ENCODE measurements at regions not wholly inside any gene's neighbourhood (a gene's known extent, or its start where the extent isn't known, plus 50 kb on each side); places are given as distances from the start of the nearest gene placed in this dataset.

- no peaks in the 10 kb centered on the region for H3K4me1 ChIP-seq (ENCODE audit: insufficient read depth, low read length, poor library complexity, severe bottlenecking)
- no peak overlapping the region for H3K27ac ChIP-seq (ENCODE audit: low read depth, low read length, poor library complexity, severe bottlenecking)
- no TSS peak for BruUV-seq (replicated peaks)
- no peak for DNase-seq (ENCODE audit: low spot score)
- ChIA-PET POLR2A (ENCODE audit: low non-redundant PET) (no interaction called here), CTCF (no interaction called here)
- no peak overlapping the region for H3K4me3 ChIP-seq (ENCODE audit: low read depth, low read length, poor library complexity, severe bottlenecking)
- H3K27me3 ChIP-seq (replicated peaks; ENCODE audit: insufficient read depth, low read depth, low read length, poor library complexity), result no peaks in the 10 kb centered on the region
- intact Hi-C loops (cut with micrococcal nuclease; ENCODE audit: unreplicated experiment), result no loop called here
- no peaks in the 10 kb centered on the region for H3K9me3 ChIP-seq (ENCODE audit: low read depth, low read length, poor library complexity, severe bottlenecking)
- TF ChIP-seq EZH2 (IDR thresholded peaks at IDR 0.05; ENCODE audit: borderline replicate concordance, low read depth, low read length, poor library complexity, severe bottlenecking) (no peak), CTCF (conservative IDR thresholded peaks at IDR 0.05; ENCODE audit: low read depth, low read length) (no peak)
- no peaks in the 10 kb centered on the region for H3K36me3 ChIP-seq (ENCODE audit: insufficient read depth, low read length, poor library complexity, severe bottlenecking)
Measured at GRCh38 chr11:24093375-24093774, 403.5 kb upstream of the LUZP2 start.

GRCh38 chr11:24108609-24109008, 388.2 kb upstream of the LUZP2 start:
- ChIA-PET POLR2A (ENCODE audit: low non-redundant PET) (no interaction called here), CTCF (no interaction called here)
- Histone ChIP-seq H3K4me3 (ENCODE audit: low read depth, low read length, poor library complexity, severe bottlenecking) (no peak overlapping the region), H3K36me3 (ENCODE audit: insufficient read depth, low read length, poor library complexity, severe bottlenecking) (no peaks in the 10 kb centered on the region), H3K9me3 (ENCODE audit: low read depth, low read length, poor library complexity, severe bottlenecking) (peaks cover 10% of the 10 kb centered on the region), H3K27me3 (replicated peaks; ENCODE audit: insufficient read depth, low read depth, low read length, poor library complexity) (no peaks in the 10 kb centered on the region), H3K4me1 (ENCODE audit: insufficient read depth, low read length, poor library complexity, severe bottlenecking) (no peaks in the 10 kb centered on the region), H3K27ac (ENCODE audit: low read depth, low read length, poor library complexity, severe bottlenecking) (no peak overlapping the region)
- no peak for DNase-seq (ENCODE audit: low spot score)
- BruUV-seq (replicated peaks), result no TSS peak
- intact Hi-C loops (cut with micrococcal nuclease; ENCODE audit: unreplicated experiment), result no loop called here
- no peak for TF ChIP-seq CTCF (conservative IDR thresholded peaks at IDR 0.05; ENCODE audit: low read depth, low read length)
- no peak for TF ChIP-seq EZH2 (IDR thresholded peaks at IDR 0.05; ENCODE audit: borderline replicate concordance, low read depth, low read length, poor library complexity, severe bottlenecking)

- H3K27me3 ChIP-seq (replicated peaks; ENCODE audit: insufficient read depth, low read depth, low read length, poor library complexity), result no peaks in the 10 kb centered on the region
- ChIA-PET CTCF (no interaction called here), POLR2A (ENCODE audit: low non-redundant PET) (no interaction called here)
- intact Hi-C loops (cut with micrococcal nuclease; ENCODE audit: unreplicated experiment), result no loop called here
- no peak overlapping the region for H3K27ac ChIP-seq (ENCODE audit: low read depth, low read length, poor library complexity, severe bottlenecking)
- H3K9me3 ChIP-seq (ENCODE audit: low read depth, low read length, poor library complexity, severe bottlenecking), result no peaks in the 10 kb centered on the region
- TF ChIP-seq CTCF (conservative IDR thresholded peaks at IDR 0.05; ENCODE audit: low read depth, low read length) (no peak), EZH2 (IDR thresholded peaks at IDR 0.05; ENCODE audit: borderline replicate concordance, low read depth, low read length, poor library complexity, severe bottlenecking) (no peak)
- no TSS peak for BruUV-seq (replicated peaks)
- H3K36me3 ChIP-seq (ENCODE audit: insufficient read depth, low read length, poor library complexity, severe bottlenecking), result no peaks in the 10 kb centered on the region
- H3K4me1 ChIP-seq (ENCODE audit: insufficient read depth, low read length, poor library complexity, severe bottlenecking), result no peaks in the 10 kb centered on the region
- DNase-seq (ENCODE audit: low spot score), result no peak
- no peak overlapping the region for H3K4me3 ChIP-seq (ENCODE audit: low read depth, low read length, poor library complexity, severe bottlenecking)
Measured at GRCh38 chr11:24122291-24122690, 374.6 kb upstream of the LUZP2 start.
